RWPE1 (cell line): ENCODE measurements at regions not wholly inside any gene's neighbourhood (a gene's known extent, or its start where the extent isn't known, plus 50 kb on each side); places are given as distances from the start of the nearest gene placed in this dataset.

Source experiments
- CTCF ChIA-PET: fragments of 350-600 bp; sonication (Branson Sonifier 250); formaldehyde crosslinking; extraction: SDS; loops from one replicate; lab custom pipeline; 2021; lab: Yijun Ruan, JAX
- POLR2A ChIA-PET: fragments of 400-600 bp; formaldehyde crosslinking; extraction: SDS; loops from one replicate; lab custom pipeline; 2020; ENCODE audit warnings: antibody characterized with exemption; ENCODE audit not compliant: low non-redundant PET; lab: Yijun Ruan, JAX
- DNase-seq: peaks from one replicate; pipeline ENCODE4 v3.0.0; 2012; ENCODE audit warnings: low spot score
- H3K27ac ChIP-seq: fragments of 450-650 bp; 2 replicates; pipeline ENCODE4 v1.5.1; 2017
- TF ChIP-seq, protein P1 (sequence below): fragments of 450-650 bp; conservative IDR thresholded peaks from 2 replicates; pipeline ENCODE4 v1.5.1; 2017; ENCODE audit warnings: low read depth, mild to moderate bottlenecking

DNA sequence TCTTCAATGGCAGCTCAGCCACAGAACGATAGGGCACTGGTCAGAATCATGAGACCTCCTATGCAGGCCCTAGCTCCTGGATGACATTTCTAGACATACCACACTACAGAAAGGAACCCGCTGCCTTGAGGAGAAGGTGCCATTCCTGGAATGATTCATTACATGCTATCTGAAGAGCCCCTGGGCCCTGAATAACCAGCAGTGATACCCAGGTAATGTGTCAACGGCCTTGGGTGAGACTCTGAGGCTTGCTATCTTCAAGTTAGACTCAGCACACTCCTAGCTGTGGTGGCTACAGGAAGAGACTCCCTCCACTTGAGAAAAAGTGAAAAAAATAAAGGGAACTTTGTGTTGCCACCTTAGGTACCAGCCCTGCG lies 161.2 kb upstream of the GRIA4 start:
- DNase-seq, result no peak
- TF ChIP-seq, protein P1, sequence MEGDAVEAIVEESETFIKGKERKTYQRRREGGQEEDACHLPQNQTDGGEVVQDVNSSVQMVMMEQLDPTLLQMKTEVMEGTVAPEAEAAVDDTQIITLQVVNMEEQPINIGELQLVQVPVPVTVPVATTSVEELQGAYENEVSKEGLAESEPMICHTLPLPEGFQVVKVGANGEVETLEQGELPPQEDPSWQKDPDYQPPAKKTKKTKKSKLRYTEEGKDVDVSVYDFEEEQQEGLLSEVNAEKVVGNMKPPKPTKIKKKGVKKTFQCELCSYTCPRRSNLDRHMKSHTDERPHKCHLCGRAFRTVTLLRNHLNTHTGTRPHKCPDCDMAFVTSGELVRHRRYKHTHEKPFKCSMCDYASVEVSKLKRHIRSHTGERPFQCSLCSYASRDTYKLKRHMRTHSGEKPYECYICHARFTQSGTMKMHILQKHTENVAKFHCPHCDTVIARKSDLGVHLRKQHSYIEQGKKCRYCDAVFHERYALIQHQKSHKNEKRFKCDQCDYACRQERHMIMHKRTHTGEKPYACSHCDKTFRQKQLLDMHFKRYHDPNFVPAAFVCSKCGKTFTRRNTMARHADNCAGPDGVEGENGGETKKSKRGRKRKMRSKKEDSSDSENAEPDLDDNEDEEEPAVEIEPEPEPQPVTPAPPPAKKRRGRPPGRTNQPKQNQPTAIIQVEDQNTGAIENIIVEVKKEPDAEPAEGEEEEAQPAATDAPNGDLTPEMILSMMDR, result no peak
- ChIA-PET CTCF (no interaction called here), POLR2A (no interaction called here)
- H3K27ac ChIP-seq, result no peak overlapping the region

DNA sequence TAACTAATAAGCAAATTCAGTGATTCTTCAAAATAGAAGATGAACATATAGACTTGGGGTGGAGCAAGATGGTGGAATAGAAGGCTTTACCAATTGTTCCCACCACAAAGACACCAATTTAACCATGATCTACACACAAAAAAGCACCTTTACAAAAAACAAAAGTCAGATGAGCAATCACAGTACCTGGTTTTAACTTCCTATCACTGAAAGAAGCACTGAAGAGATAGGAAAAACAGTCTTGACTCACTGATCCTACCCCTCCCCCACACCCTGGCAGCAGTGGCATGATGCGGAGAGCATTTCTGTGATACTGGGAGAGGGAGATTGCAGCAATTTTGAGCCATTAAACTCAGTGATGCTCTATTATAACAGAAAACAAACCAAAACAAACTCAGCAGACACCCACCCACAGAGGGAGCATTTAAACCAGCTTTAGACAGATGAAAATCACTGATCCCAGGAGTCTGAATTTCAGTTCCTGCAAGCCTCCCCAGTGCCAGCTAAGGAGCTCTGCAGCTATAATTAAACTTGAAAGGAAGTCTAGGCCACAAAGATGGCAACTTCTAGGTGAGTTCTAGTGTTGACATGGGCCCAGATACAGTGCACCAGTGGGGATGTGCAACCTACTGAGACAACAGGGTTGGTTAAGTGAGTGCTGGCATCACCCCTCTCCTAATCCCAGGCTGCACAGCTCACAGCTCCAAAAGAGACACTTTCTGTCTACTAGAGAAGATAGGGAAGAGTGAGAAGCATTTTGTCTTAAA lies 161.8 kb upstream of the GRIA4 start:
- CTCF ChIA-PET, result interaction anchor here (0.7 kb wide), 1 partner anchor 1026 kb away, joined by 4 read pairs; no protein-coding TSS in a partner anchor
- no peak for DNase-seq
- POLR2A ChIA-PET, result no interaction called here
- TF ChIP-seq, protein P1, result no peak
- H3K27ac ChIP-seq, result no peak overlapping the region

DNA sequence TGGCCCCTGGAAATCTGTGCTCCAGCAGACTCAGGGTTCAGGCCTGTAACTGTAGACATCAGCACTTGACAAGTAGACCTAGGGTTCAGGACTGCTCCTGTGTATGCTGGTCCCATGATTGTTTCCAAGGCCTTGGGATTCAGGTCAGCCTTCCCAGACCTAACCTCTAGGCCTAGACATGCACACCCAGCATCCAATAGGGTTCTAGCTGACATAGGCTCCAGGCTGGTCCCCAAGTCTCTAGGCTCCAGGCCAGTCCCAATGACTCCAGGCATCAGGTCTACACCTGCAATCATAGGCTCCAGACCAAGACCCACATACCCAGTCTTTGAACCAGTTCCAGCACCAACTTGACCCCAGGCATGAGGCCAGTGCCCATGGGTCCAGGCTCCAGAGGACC lies 166.2 kb upstream of the GRIA4 start:
- ChIA-PET POLR2A (no interaction called here), CTCF (no interaction called here)
- no peak for DNase-seq
- H3K27ac ChIP-seq, result no peak overlapping the region
- TF ChIP-seq, protein P1, result no peak

DNA sequence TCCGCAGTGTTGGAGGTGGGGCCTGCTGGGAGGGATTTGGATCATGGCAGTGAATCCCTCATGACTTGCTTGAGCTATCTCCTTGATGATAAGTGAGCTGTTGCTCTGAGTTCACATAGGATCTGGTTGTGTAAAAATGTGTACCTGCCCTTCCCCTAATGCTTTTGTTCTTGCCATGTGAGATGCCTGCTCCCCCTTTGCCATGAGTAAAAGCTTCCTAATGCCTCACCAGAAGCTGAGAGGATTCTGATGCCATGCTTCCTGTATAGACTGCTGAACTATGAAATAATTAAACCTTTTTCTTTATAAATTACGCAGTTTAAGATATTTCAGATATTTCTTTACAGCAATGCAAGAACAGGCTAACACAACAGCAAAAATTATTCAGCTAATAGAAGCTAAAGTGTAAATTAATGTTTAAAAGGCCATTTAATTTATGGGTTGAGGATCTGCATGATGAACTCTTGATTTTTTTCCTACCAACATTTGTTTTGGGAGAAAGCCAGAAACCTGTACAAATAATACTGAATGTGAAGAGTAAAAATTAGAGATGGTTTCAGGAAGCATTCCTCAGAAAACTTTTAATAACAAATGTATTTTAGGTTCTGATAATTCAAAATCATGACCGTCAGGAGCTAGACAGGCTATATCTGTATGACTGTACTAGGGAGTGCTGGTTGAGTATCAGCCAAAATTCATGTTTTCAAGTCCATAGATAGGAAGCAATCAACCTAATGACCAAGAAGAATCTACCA lies 177.5 kb upstream of the GRIA4 start:
- POLR2A ChIA-PET, result no interaction called here
- H3K27ac ChIP-seq, result no peak overlapping the region
- CTCF ChIA-PET, result interaction anchor here (0.6 kb wide), 1 partner anchor 339 kb away, joined by 3 read pairs; no protein-coding TSS in a partner anchor
- TF ChIP-seq, protein P1, result no peak
- no peak for DNase-seq

GRCh38 chr11:105429096-105429910 lies 180.6 kb upstream of the GRIA4 start:
- no peak for DNase-seq
- CTCF ChIA-PET, result no interaction called here
- POLR2A ChIA-PET, result no interaction called here
- no peak overlapping the region for H3K27ac ChIP-seq
- TF ChIP-seq, protein P1, result no peak

DNA sequence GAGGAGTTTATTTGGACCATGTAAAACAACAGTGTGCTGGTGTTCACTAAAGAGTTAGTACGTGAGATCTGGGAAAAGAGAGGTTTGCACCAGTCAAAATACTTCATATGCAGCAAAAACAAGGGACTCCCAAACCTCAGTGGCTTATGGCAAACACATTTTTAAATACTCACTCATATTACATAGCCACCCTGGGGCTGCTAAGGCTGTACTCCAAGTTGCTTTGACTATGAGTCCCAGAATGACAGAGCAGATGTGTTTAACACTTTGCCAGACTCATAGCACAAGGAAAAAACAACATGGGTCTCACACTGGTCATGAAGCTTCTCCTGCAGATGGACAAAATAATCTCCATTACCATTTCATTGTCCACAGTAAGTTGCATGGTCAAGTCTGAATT lies 202.8 kb upstream of the GRIA4 start:
- ChIA-PET CTCF (no interaction called here), POLR2A (no interaction called here)
- DNase-seq, result no peak
- TF ChIP-seq, protein P1, result no peak
- no peak overlapping the region for H3K27ac ChIP-seq
